Femur (tissue), 1 donor: ENCODE measurements at regions not wholly inside any gene's neighbourhood (a gene's known extent, or its start where the extent isn't known, plus 50 kb on each side); places are given as distances from the start of the nearest gene placed in this dataset.

Source experiments
- DNase-seq: peaks from one replicate; pipeline ENCODE4 v3.0.0-alpha.2; 2017

GRCh38 chr7:85564861-85565260 lies 378.0 kb upstream of the SEMA3D start:
- no peak for DNase-seq

GRCh38 chr7:85561706-85562105 lies 374.9 kb upstream of the SEMA3D start:
- no peak for DNase-seq

- DNase-seq, result no peak
Observed at GRCh38 chr7:85554236-85555178, 367.7 kb upstream of the SEMA3D start.

- no peak for DNase-seq
Observed at GRCh38 chr7:85535974-85536729, 349.3 kb upstream of the SEMA3D start.

GRCh38 chr7:85529831-85530230 lies 343.0 kb upstream of the SEMA3D start:
- peak; percentile 37 for DNase-seq

- DNase-seq, result no peak
Observed at GRCh38 chr7:85529201-85529600, 342.3 kb upstream of the SEMA3D start.

GRCh38 chr7:85528581-85528980 lies 341.7 kb upstream of the SEMA3D start:
- DNase-seq, result no peak

GRCh38 chr7:85525676-85526075 lies 338.8 kb upstream of the SEMA3D start:
- no peak for DNase-seq

GRCh38 chr7:85522070-85522469 lies 335.2 kb upstream of the SEMA3D start:
- no peak for DNase-seq

- no peak for DNase-seq
Observed at GRCh38 chr7:85521108-85521694, 334.3 kb upstream of the SEMA3D start.

- no peak for DNase-seq
Observed at GRCh38 chr7:85520175-85520574, 333.3 kb upstream of the SEMA3D start.

GRCh38 chr7:85516675-85517074 lies 329.8 kb upstream of the SEMA3D start:
- DNase-seq, result no peak

GRCh38 chr7:85512790-85513189 lies 325.9 kb upstream of the SEMA3D start:
- no peak for DNase-seq

- DNase-seq, result no peak
Observed at GRCh38 chr7:85510287-85510686, 323.4 kb upstream of the SEMA3D start.

GRCh38 chr7:85509476-85509875 lies 322.6 kb upstream of the SEMA3D start:
- no peak for DNase-seq

GRCh38 chr7:85508642-85509410 lies 322.0 kb upstream of the SEMA3D start:
- no peak for DNase-seq

- DNase-seq, result no peak
Observed at GRCh38 chr7:85498031-85498430, 311.2 kb upstream of the SEMA3D start.

- DNase-seq, result no peak
Observed at GRCh38 chr7:85489498-85489897, 302.6 kb upstream of the SEMA3D start.

GRCh38 chr7:85488406-85488805 lies 301.6 kb upstream of the SEMA3D start:
- DNase-seq, result no peak

- peak; percentile 64 for DNase-seq
Observed at GRCh38 chr7:85483177-85483576, 296.3 kb upstream of the SEMA3D start.

GRCh38 chr7:85480666-85481065 lies 293.8 kb upstream of the SEMA3D start:
- DNase-seq, result no peak

- peak; percentile 24 for DNase-seq
Observed at GRCh38 chr7:85479918-85480643, 293.2 kb upstream of the SEMA3D start.
